ENCODE measurements at regions not wholly inside any gene's neighbourhood (a gene's known extent, or its start where the extent isn't known, plus 50 kb on each side); places are given as distances from the start of the nearest gene placed in this dataset.
"Not testable (repeated sequence)": the region's sequence is repeated elsewhere in the genome, so short reads cannot be mapped to it uniquely, and the experiment has no call there.

DNA sequence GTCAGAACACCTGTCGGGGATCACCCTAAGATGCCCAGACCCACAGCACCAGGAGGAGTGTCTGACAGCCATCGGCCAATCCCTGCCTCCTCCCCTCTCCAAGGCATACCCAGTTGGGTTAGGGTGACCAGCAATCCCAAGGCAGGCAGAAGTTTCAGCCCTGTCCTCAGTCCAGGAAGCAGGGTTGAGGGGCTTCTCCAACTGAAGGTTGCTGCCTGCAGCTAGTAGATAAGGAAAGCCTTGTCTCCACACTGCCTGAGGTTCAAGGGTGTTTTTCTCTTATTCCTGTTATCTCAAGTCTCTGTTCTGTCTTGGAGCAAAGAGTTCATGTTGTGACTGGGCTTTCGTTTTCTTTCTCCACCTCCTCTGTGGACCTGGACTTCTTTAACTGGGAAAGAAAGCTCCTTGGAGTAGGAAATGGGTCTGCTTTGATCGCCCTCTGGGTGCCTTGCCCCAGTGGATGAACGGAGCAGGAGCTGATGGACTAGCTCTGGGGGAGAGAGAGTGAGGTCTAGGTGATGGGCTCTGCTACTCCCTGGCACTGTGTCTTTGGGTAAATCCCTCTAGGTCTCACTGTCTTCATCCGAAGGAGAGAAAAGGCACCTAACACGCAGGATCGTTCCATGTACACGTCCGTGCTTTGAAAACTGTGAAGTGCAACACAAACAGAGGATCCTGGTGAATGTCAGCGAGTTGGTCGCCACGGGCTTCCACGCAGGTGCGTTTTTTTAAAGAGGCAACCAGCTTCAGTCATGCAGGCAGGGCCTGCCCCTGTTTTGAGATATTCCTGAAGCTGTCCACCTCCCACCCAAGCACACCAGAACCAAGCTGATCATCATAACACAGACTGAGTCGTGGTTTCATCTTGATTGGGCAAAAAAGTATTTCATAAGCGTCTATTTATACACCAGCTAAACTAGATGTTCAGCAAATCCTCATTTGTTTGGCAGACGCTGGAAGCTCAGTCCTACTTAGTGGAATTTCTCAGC is 52.5 kb upstream of the FOXN3 start:
- DNase-seq (ENCODE audit: low spot score): no peak
- no peak for FAIRE-seq

DNA sequence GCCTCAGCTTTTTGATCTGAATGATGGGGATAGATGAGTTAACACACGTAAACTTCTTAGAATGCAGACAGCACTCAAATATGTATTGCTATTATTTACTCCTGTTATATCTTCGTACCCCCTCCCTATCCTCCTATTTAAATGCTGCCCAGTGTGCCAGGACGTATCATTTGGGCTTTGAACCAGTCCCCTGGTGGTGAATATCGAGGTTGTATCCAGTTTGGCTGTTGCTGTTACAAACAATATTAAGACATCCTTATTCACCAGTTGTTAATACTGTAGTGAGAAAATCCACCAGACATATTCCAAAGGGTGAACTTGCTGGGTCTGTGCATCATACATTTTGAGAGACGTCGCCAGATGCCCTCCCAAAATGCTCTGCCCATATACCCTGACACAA is 51.5 kb upstream of the FOXN3 start:
- DNase-seq (ENCODE audit: low spot score) (no peak), FAIRE-seq (no peak)

- FAIRE-seq; DNase-seq (ENCODE audit: low spot score): not testable (repeated sequence)
These were observed 51.0 kb upstream of the FOXN3 start for GRCh38 chr14:89468030-89468429.

DNA sequence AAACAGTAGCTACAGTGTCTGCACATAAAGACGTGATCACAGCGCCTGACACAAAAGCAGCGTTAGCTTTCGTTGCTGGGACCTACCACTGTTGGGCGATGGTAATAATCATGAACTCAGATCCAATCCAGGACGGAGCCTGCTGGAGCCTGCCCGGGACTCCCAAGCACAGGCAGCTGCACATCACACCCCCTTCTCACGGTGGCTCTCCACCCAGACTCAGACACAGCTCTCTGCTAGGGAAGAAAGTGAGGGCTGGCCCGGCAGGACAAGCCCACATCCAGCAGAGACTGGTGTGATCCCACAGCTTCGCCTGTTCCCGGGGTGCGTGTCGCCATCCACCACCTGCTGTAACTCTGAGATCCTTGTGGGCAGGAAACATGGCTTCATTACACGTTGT is 49.9 kb upstream of the FOXN3 start:
- no peak for FAIRE-seq

More for the DNA sequence above, 49.9 kb upstream of the FOXN3 start:
- DNase-seq (ENCODE audit: low spot score): no peak
